ENCODE measurements at regions not wholly inside any gene's neighbourhood (a gene's known extent, or its start where the extent isn't known, plus 50 kb on each side); places are given as distances from the start of the nearest gene placed in this dataset.
A peak's percentile ranks its signal among the peaks of the same experiment; 100 is the strongest.

- Histone ChIP-seq H3K9me3 (no peaks in the 10 kb centered on the region), H3K4me1 (peaks cover 61% of the 10 kb centered on the region), H3K4me3 (no peak overlapping the region), H3K27me3 (ENCODE audit: insufficient read depth in 3 of 3, low read length in 2 of 3) (no peaks in the 10 kb centered on the region), H3K36me3 (ENCODE audit: insufficient read depth in 1 of 2, low read depth in 1 of 2) (no peaks in the 10 kb centered on the region), H3K27ac (peak overlapping the region; percentile 63)
- DNase-seq (peak; percentile 49 to 59), ATAC-seq (peak in 2 of 4 donors; percentile 20 to 37)
- 57 to 78% (median 63%) methylated on average over 20 of the region's 20 CpGs for WGBS, 3 donors
- no peak for TF ChIP-seq CTCF (IDR thresholded peaks at IDR 0.05)
- intact Hi-C loops (cut with DNase I): loop anchor here (5.0 kb wide), 1 partner anchor 116 kb away; no protein-coding TSS in a partner anchor
Measured at GRCh38 chr2:240255811-240256703, 115.6 kb upstream of the OTOS start.

GRCh38 chr2:240256704-240257637 lies 116.5 kb upstream of the OTOS start:
- ATAC-seq (no peak), DNase-seq (peak in 1 of 2 donors; percentile 47)
- H3K4me1 ChIP-seq: peaks cover 60% of the 10 kb centered on the region
- TF ChIP-seq CTCF (IDR thresholded peaks at IDR 0.05): no peak
- H3K4me3 ChIP-seq: no peak overlapping the region
- 91 to 93% (median 92%) methylated on average over 26 of the region's 26 CpGs for WGBS, 3 donors
- intact Hi-C loops (cut with DNase I): loop anchor here (5.0 kb wide), 1 partner anchor 115 kb away; no protein-coding TSS in a partner anchor
- H3K27me3 ChIP-seq (ENCODE audit: insufficient read depth in 3 of 3, low read length in 2 of 3): no peaks in the 10 kb centered on the region
- H3K27ac ChIP-seq: peak overlapping the region; percentile 63
- no peaks in the 10 kb centered on the region for H3K9me3 ChIP-seq
- no peaks in the 10 kb centered on the region for H3K36me3 ChIP-seq (ENCODE audit: insufficient read depth in 1 of 2, low read depth in 1 of 2)

DNA sequence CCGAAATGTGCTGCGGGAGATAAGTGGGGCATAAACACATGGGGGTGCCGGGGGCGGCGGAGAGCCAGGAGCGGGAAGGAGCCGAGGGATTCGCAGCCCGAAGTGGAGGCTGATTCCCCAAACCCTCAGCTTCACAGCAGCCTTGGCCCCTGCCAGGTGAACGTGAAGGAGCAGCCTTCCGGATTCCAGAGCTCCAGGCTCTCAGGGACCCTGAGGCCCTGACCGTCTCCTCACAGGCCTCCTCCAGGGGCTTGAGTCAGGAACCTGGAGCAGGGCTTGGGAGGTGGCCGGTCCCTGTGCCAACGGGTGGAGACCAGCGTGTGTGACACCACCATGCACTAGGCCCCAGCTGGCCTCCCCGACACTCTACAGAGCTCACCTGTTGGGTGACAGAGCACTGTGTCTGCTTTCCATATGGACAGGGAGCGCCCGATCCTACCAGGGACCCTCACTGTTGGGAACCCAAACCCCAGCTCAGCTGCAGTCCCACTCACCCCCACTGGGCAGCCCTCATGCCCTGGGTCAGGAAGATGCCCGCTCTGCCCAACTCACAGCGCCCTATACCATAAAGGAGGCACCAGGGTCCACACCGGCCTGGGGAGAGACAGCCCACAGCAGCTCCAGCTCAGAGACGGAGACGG lies 117.6 kb upstream of the OTOS start:
- 93 to 96% (median 95%) methylated on average over 22 to 23 of the region's 23 CpGs for WGBS, 3 donors
- intact Hi-C loops (cut with DNase I): loop anchor here (5.0 kb wide), 1 partner anchor 114 kb away; no protein-coding TSS in a partner anchor
- Histone ChIP-seq H3K36me3 (ENCODE audit: insufficient read depth in 1 of 2, low read depth in 1 of 2) (no peaks in the 10 kb centered on the region), H3K4me3 (no peak overlapping the region), H3K27ac (peak overlapping the region; percentile 96), H3K27me3 (ENCODE audit: insufficient read depth in 3 of 3, low read length in 2 of 3) (no peaks in the 10 kb centered on the region), H3K4me1 (peaks cover 53% of the 10 kb centered on the region), H3K9me3 (peaks cover 2% of the 10 kb centered on the region)
- TF ChIP-seq CTCF (IDR thresholded peaks at IDR 0.05): no peak
- ATAC-seq: no peak
- peak in 1 of 2 donors; percentile 43 for DNase-seq

DNA sequence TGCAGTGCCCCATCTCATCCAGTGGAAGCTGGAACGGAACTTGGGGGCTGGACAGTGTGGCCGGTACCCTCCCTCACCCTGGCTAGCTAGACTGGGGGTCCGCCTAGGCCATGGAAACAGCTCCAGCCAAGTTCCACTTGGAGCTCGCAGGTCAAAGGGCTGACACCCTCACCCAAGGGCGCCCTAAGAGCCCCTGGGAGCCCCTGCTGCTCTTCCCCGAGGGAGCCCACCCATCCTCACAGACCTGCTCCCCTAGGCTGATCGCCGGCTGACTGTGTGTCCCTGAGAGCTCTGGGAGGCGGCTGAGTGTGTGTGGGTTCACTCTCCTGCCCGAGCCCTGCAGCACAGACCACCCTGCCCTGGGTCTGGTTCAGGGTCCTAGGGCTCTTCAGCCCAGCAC lies 118.2 kb upstream of the OTOS start:
- peaks cover 53% of the 10 kb centered on the region for H3K4me1 ChIP-seq

More for the DNA sequence above, 118.2 kb upstream of the OTOS start:
- H3K27ac ChIP-seq: peak overlapping the region; percentile 96
- peaks cover 3% of the 10 kb centered on the region for H3K9me3 ChIP-seq
- H3K4me3 ChIP-seq: no peak overlapping the region
- no peak for DNase-seq
- intact Hi-C loops (cut with DNase I): loop anchor here (5.0 kb wide), 1 partner anchor 114 kb away; no protein-coding TSS in a partner anchor
- WGBS, 3 donors: 84 to 91% (median 86%) methylated on average over 10 of the region's 10 CpGs
- ATAC-seq: no peak
- TF ChIP-seq CTCF (IDR thresholded peaks at IDR 0.05): no peak
- no peaks in the 10 kb centered on the region for H3K27me3 ChIP-seq (ENCODE audit: insufficient read depth in 3 of 3, low read length in 2 of 3)
- no peaks in the 10 kb centered on the region for H3K36me3 ChIP-seq (ENCODE audit: insufficient read depth in 1 of 2, low read depth in 1 of 2)
